HFF-Myc (cell line): ENCODE measurements at regions not wholly inside any gene's neighbourhood (a gene's known extent, or its start where the extent isn't known, plus 50 kb on each side); places are given as distances from the start of the nearest gene placed in this dataset.

Experiments used
- DNase-seq: peaks from one replicate; pipeline ENCODE4 v3.0.0-alpha.2; 2011; ENCODE audit warnings: low read depth; ENCODE audit errors: extremely low read depth
- H3K4me3 ChIP-seq: replicated peaks from 2 replicates; pipeline ENCODE4 v1.5.1; 2011; ENCODE audit warnings: low read depth, mild to moderate bottlenecking, control low read depth, low read length
- CTCF ChIP-seq: IDR thresholded peaks from 2 replicates; pipeline ENCODE4 v1.5.1; 2012; ENCODE audit warnings: mild to moderate bottlenecking, low read depth, low read length, control low read depth; ENCODE audit errors: missing control alignments

- no peak overlapping the region for H3K4me3 ChIP-seq
- DNase-seq = no peak
- TF ChIP-seq CTCF = no peak
These were observed 323.8 kb downstream of the PSAT1 start for GRCh38 chr9:78620764-78621163.

- DNase-seq = no peak
- TF ChIP-seq CTCF = no peak
- no peak overlapping the region for H3K4me3 ChIP-seq
These were observed 325.2 kb downstream of the PSAT1 start for GRCh38 chr9:78622126-78622525.

GRCh38 chr9:78626971-78627370 lies 330.0 kb downstream of the PSAT1 start:
- no peak for DNase-seq
- H3K4me3 ChIP-seq = no peak overlapping the region
- no peak for TF ChIP-seq CTCF

- DNase-seq = no peak
- no peak overlapping the region for H3K4me3 ChIP-seq
- no peak for TF ChIP-seq CTCF
These were observed 334.0 kb downstream of the PSAT1 start for GRCh38 chr9:78630966-78631365.

GRCh38 chr9:78640728-78641127 lies 343.8 kb downstream of the PSAT1 start:
- H3K4me3 ChIP-seq = no peak overlapping the region
- DNase-seq = no peak
- TF ChIP-seq CTCF = no peak

- H3K4me3 ChIP-seq = no peak overlapping the region
- TF ChIP-seq CTCF = no peak
- no peak for DNase-seq
These were observed 347.4 kb downstream of the PSAT1 start for GRCh38 chr9:78644359-78644758.

GRCh38 chr9:78654324-78654723 lies 357.4 kb downstream of the PSAT1 start:
- no peak overlapping the region for H3K4me3 ChIP-seq
- no peak for TF ChIP-seq CTCF

More at GRCh38 chr9:78654324-78654723, 357.4 kb downstream of the PSAT1 start:
- no peak for DNase-seq
